Hepatocyte (in vitro differentiated cells): ENCODE measurements at regions not wholly inside any gene's neighbourhood (a gene's known extent, or its start where the extent isn't known, plus 50 kb on each side); places are given as distances from the start of the nearest gene placed in this dataset.
"Not testable (repeated sequence)": the region's sequence is repeated elsewhere in the genome, so short reads cannot be mapped to it uniquely, and the experiment has no call there.

Source experiments
- DNase-seq: peaks from one replicate; pipeline ENCODE4 v3.0.0-alpha.2; 2016; ENCODE audit warnings: low spot score
- H2AFZ ChIP-seq: fragments of 200-600 bp; sonication (generic); 2 replicates; pipeline ENCODE4 v1.6.0; 2016; ENCODE audit warnings: antibody characterized with exemption, mild to moderate bottlenecking
- H3K27ac ChIP-seq: fragments of 200-600 bp; sonication (generic); 2 replicates; pipeline ENCODE4 v1.5.1; 2016; ENCODE audit warnings: mild to moderate bottlenecking
- H3K27me3 ChIP-seq: fragments of 200-600 bp; sonication (generic); 2 replicates; pipeline ENCODE4 v1.6.1; 2016
- H3K36me3 ChIP-seq: fragments of 200-600 bp; sonication (generic); replicated peaks from 2 replicates; pipeline ENCODE4 v1.5.1; 2016; ENCODE audit warnings: low read depth; ENCODE audit not compliant: insufficient read depth
- H3K4me1 ChIP-seq: fragments of 200-600 bp; sonication (generic); 2 replicates; pipeline ENCODE4 v1.5.1; 2016; ENCODE audit warnings: mild to moderate bottlenecking, moderate library complexity; ENCODE audit not compliant: insufficient read depth
- H3K4me2 ChIP-seq: fragments of 200-600 bp; sonication (generic); 2 replicates; pipeline ENCODE4 v1.6.0; 2016
- H3K4me3 ChIP-seq: fragments of 200-600 bp; sonication (generic); 2 replicates; pipeline ENCODE4 v1.5.1; 2016; ENCODE audit warnings: mild to moderate bottlenecking
- H3K79me2 ChIP-seq: fragments of 200-600 bp; sonication (generic); 2 replicates; pipeline ENCODE4 v1.6.0; 2017; ENCODE audit warnings: mild to moderate bottlenecking
- H3K9me2 ChIP-seq: fragments of 200-600 bp; sonication (generic); replicated peaks from 2 replicates; pipeline ENCODE4 v1.6.0; 2017; ENCODE audit warnings: mild to moderate bottlenecking; ENCODE audit not compliant: insufficient read depth
- H3K9me3 ChIP-seq: fragments of 200-600 bp; sonication (generic); 2 replicates; pipeline ENCODE4 v1.5.1; 2016; ENCODE audit warnings: low read depth, mild to moderate bottlenecking
- H4K20me1 ChIP-seq: fragments of 200-600 bp; sonication (generic); 2 replicates; pipeline ENCODE4 v1.6.0; 2016; ENCODE audit warnings: mild to moderate bottlenecking; ENCODE audit not compliant: insufficient read depth, poor library complexity, severe bottlenecking
- EZH2 ChIP-seq: fragments of 200-600 bp; sonication (generic); IDR thresholded peaks from 2 replicates; pipeline ENCODE4 v1.6.1; 2016; ENCODE audit warnings: antibody characterized with exemption, mild to moderate bottlenecking, borderline replicate concordance
- EZH2phosphoT487 ChIP-seq: fragments of 200-600 bp; sonication (generic); IDR thresholded peaks from one replicate; pipeline ENCODE4 v1.6.1; 2018; ENCODE audit warnings: antibody characterized with exemption, mild to moderate bottlenecking, low read depth, moderate library complexity; ENCODE audit not compliant: unreplicated experiment, severe bottlenecking
- WGBS: methylation state at CpG from one replicate; pipeline ENCODE4 v1.1.6; 2016; ENCODE audit warnings: low lambda C conversion rate; ENCODE audit errors: missing lambda C conversion rate; 5-methylcytosine and 5-hydroxymethylcytosine counted together
- TF ChIP-seq, protein P1 (sequence below): fragments of 200-600 bp; sonication (generic); IDR thresholded peaks from 2 replicates; pipeline ENCODE4 v1.5.1; 2016; ENCODE audit warnings: antibody characterized with exemption, mild to moderate bottlenecking; ENCODE audit not compliant: poor library complexity

- no peak overlapping the region for H3K4me3 ChIP-seq
- H3K36me3 ChIP-seq = no peaks in the 10 kb centered on the region
- H3K27me3 ChIP-seq = no peaks in the 10 kb centered on the region
- TF ChIP-seq, protein P1, sequence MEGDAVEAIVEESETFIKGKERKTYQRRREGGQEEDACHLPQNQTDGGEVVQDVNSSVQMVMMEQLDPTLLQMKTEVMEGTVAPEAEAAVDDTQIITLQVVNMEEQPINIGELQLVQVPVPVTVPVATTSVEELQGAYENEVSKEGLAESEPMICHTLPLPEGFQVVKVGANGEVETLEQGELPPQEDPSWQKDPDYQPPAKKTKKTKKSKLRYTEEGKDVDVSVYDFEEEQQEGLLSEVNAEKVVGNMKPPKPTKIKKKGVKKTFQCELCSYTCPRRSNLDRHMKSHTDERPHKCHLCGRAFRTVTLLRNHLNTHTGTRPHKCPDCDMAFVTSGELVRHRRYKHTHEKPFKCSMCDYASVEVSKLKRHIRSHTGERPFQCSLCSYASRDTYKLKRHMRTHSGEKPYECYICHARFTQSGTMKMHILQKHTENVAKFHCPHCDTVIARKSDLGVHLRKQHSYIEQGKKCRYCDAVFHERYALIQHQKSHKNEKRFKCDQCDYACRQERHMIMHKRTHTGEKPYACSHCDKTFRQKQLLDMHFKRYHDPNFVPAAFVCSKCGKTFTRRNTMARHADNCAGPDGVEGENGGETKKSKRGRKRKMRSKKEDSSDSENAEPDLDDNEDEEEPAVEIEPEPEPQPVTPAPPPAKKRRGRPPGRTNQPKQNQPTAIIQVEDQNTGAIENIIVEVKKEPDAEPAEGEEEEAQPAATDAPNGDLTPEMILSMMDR = no peak
- TF ChIP-seq EZH2 = no peak
- TF ChIP-seq EZH2phosphoT487 = no peak
- peaks cover 19% of the 10 kb centered on the region for H3K4me1 ChIP-seq
- H3K27ac ChIP-seq = no peak overlapping the region
- H3K79me2 ChIP-seq = no peaks in the 10 kb centered on the region
- H3K9me2 ChIP-seq = no peaks in the 10 kb centered on the region
- H4K20me1 ChIP-seq = no peaks in the 10 kb centered on the region
- 63% methylated on average over 7 of the region's 7 CpGs for WGBS
- no peak overlapping the region for H3K4me2 ChIP-seq
- no peaks in the 10 kb centered on the region for H3K9me3 ChIP-seq
- no peak overlapping the region for H2AFZ ChIP-seq
- no peak for DNase-seq
Observed at GRCh38 chr1:54471588-54471987, 65.4 kb upstream of the SSBP3 start.

DNA sequence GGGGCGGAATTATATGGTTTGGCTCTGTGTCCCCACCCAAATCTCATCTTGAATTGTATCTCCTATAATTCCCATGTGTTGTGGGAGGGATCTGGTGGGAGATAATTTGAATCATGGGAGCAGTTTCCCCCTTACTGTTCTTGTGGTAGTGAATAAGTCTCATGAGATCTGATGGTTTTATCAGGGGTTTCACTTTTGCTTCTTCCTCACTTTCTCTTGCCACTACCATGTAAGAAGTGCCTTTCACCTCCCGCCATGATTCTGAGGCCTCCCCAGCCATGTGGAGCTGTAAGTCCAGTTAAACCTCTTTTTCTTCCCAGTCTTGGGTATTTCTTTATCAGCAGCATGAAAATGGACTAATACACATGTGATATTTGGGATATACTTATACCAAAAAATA lies 63.2 kb upstream of the SSBP3 start:
- H3K4me3 ChIP-seq, DNase-seq, H3K9me2 ChIP-seq, H3K36me3 ChIP-seq, H3K27ac ChIP-seq, H3K79me2 ChIP-seq, H4K20me1 ChIP-seq, H2AFZ ChIP-seq, H3K9me3 ChIP-seq, H3K4me2 ChIP-seq, H3K27me3 ChIP-seq: not testable (repeated sequence)
- peaks cover 15% of the 10 kb centered on the region for H3K4me1 ChIP-seq
- WGBS = 95% methylated on average over 2 of the region's 2 CpGs

DNA sequence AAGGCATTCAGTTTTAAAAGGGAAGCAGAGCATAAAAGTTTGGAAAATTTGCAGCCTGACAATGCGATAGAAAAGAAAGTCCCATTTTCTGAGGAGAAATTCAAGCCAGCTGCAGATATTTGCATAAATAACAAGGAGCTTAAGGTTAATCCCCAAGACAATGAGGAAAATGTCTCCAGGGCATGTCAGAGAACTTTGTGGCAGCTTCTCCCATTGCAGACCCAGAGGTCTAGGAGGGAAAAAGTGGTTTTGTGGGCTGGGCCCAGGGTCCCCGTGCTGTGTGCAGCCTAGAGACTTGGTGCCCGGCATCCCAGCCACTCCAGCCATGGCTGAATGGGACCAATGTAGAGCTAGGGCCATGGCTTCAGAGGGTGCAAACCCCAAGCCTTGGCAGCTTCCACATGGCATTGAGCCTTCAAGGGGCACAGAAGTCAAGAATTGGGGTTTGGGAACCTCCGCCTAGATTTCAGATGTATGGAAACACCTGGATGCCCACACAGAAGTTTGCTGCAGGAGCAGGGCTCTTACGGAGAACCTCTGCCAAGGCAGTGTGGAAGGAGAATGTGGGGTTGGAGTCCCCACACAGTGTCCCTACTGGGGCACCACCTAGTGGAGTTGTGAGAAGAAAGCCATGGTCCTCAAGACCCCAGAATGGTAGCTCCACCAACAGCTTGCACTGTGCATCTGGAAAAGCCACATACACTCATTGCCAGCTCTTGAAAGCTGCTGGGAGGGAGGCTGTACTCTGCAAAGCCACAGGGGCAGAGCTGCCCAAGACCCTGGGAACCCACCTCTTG lies 62.3 kb upstream of the SSBP3 start:
- DNase-seq, H3K79me2 ChIP-seq, H2AFZ ChIP-seq, H3K4me3 ChIP-seq, H3K36me3 ChIP-seq, H3K27me3 ChIP-seq, H3K9me2 ChIP-seq, H4K20me1 ChIP-seq, H3K27ac ChIP-seq, H3K4me2 ChIP-seq, H3K9me3 ChIP-seq: not testable (repeated sequence)
- WGBS = 80% methylated on average over 5 of the region's 5 CpGs
- H3K4me1 ChIP-seq = peaks cover 15% of the 10 kb centered on the region

DNA sequence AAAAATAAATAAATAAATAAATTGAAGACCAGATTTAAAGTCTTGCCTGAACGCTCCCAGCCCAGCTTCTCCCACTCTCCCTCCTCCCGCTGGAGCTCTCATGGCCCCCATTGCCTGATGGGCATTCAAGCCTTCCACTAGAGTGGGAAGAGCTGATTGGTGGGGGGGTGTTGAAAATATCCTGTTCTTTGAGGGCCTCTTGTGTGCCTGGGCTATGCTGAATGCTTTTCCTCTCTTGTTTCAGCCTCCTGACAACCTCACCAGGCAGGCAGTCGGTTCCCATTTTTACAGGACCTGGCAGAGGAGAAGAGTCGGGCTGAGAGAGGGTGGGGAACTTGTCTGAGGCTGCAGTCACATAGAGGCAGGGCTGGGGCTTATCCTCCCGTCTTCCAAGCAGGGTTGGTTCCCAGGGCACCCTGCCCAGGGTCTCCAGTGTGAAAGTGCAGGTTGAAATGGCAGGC lies 59.2 kb upstream of the SSBP3 start:
- peak; percentile 46 for DNase-seq
- peak overlapping the region; percentile 21 for H3K4me2 ChIP-seq
- H3K36me3 ChIP-seq = no peaks in the 10 kb centered on the region
- no peaks in the 10 kb centered on the region for H3K9me3 ChIP-seq
- TF ChIP-seq EZH2phosphoT487 (no peak), EZH2 (no peak)
- TF ChIP-seq, protein P1 = no peak
- H3K27me3 ChIP-seq = no peaks in the 10 kb centered on the region
- H4K20me1 ChIP-seq = no peaks in the 10 kb centered on the region
- H3K27ac ChIP-seq = peak overlapping the region; percentile 75
- no peak overlapping the region for H3K4me3 ChIP-seq
- no peaks in the 10 kb centered on the region for H3K79me2 ChIP-seq
- WGBS = 33% methylated on average over 5 of the region's 5 CpGs
- peak overlapping the region; percentile 22 for H2AFZ ChIP-seq
- no peaks in the 10 kb centered on the region for H3K9me2 ChIP-seq
- H3K4me1 ChIP-seq = peaks cover 45% of the 10 kb centered on the region
